ENCODE measurements at regions not wholly inside any gene's neighbourhood (a gene's known extent, or its start where the extent isn't known, plus 50 kb on each side); places are given as distances from the start of the nearest gene placed in this dataset.

DNA sequence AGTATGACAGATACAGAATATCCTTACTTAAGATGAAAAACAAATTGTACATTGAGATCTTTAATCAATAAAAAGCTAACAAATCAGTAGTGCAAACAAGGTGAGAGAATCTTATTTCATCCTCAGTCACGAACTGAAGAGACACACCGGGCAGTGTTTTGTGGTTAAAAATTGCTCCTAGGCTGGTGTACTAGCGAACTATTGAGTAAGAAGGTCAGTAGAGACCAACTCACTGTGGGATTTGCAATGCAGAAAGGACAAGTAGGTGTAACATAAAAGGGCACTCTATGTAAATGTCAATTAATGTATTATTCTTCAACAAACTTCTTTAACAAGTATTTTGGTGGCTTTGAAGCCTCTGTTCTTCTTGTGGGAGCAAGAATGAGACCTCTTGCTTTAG is 260.2 kb upstream of the PPARGC1A start (continued):
- no peak for TF ChIP-seq TSHZ2 (CRISPR knock-in tag; IDR thresholded peaks at IDR 0.05)

DNA sequence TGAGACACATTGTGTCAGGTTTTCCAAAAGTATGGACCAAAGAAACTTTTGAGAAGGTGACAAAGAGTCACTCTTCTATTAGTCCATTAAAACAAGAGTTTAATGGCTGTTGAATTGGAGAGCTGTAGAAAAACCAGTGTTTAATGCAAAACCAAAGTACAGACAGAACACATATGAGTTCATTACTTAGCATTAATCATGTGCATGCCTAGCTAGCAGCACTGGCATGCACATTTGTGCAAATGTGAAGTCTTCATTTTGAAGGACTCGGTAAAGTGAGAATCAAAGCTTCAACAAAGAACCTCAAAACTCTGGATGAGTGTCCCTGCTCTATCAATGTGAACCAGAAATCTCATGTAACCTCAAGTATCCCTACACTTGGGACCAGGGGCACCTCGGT is 256.3 kb upstream of the PPARGC1A start:
- TF ChIP-seq TCF4 (CRISPR knock-in tag; IDR thresholded peaks at IDR 0.05; ENCODE audit: borderline replicate concordance) (no peak), GLIS3 (CRISPR knock-in tag; IDR thresholded peaks at IDR 0.05) (no peak), SNAI2 (CRISPR knock-in tag; IDR thresholded peaks at IDR 0.05) (no peak), OSR1 (CRISPR knock-in tag; IDR thresholded peaks at IDR 0.05) (no peak), ZC3H10 (CRISPR knock-in tag; IDR thresholded peaks at IDR 0.05) (no peak), ZNF70 (CRISPR knock-in tag; IDR thresholded peaks at IDR 0.05) (no peak), ZNF565 (CRISPR knock-in tag; conservative IDR thresholded peaks at IDR 0.05; ENCODE audit: low read depth) (no peak), CREB5 (CRISPR knock-in tag; IDR thresholded peaks at IDR 0.05; ENCODE audit: low read depth) (no peak), ZFP3 (CRISPR knock-in tag; IDR thresholded peaks at IDR 0.05) (no peak), ZNF8 (CRISPR knock-in tag; IDR thresholded peaks at IDR 0.05) (no peak), ISL1 (CRISPR knock-in tag; IDR thresholded peaks at IDR 0.05) (no peak), BACH2 (CRISPR knock-in tag; IDR thresholded peaks at IDR 0.05; ENCODE audit: borderline replicate concordance) (no peak), TOX (CRISPR knock-in tag; IDR thresholded peaks at IDR 0.05; ENCODE audit: borderline replicate concordance) (no peak), CSRNP3 (CRISPR knock-in tag; IDR thresholded peaks at IDR 0.05) (no peak), ARNTL (CRISPR knock-in tag; IDR thresholded peaks at IDR 0.05; ENCODE audit: borderline replicate concordance, low read depth) (no peak), RARB (CRISPR knock-in tag; IDR thresholded peaks at IDR 0.05) (no peak)
- ATAC-seq: no peak

DNA sequence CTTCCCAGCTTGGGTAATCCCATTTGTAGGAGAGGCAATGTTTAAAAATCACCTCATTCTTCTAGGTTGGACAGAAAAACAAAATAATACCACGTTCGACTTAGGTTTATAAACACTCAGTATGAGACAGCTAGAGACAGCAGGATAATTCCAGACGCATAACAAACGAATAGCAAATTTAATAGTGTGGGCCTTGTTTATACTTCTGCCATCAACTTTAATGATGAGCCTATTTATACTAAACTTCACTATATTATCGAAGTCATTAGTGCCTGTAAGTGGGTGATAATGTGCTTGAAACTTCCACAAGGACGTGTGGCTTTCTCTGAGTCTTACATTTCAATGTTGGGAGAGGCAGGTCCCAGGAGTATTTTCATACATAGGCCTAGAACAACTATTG is 255.7 kb upstream of the PPARGC1A start:
- no peak for ATAC-seq
- no peak for TF ChIP-seq BACH2 (CRISPR knock-in tag; IDR thresholded peaks at IDR 0.05; ENCODE audit: borderline replicate concordance)
- TF ChIP-seq ZFP3 (CRISPR knock-in tag; IDR thresholded peaks at IDR 0.05): no peak
- no peak for TF ChIP-seq ZC3H10 (CRISPR knock-in tag; IDR thresholded peaks at IDR 0.05)
- no peak for TF ChIP-seq PATZ1 (CRISPR knock-in tag; IDR thresholded peaks at IDR 0.05; ENCODE audit: borderline replicate concordance)
- no peak for TF ChIP-seq ESRRG (CRISPR knock-in tag; IDR thresholded peaks at IDR 0.05)
- no peak for TF ChIP-seq ZNF565 (CRISPR knock-in tag; conservative IDR thresholded peaks at IDR 0.05; ENCODE audit: low read depth)

DNA sequence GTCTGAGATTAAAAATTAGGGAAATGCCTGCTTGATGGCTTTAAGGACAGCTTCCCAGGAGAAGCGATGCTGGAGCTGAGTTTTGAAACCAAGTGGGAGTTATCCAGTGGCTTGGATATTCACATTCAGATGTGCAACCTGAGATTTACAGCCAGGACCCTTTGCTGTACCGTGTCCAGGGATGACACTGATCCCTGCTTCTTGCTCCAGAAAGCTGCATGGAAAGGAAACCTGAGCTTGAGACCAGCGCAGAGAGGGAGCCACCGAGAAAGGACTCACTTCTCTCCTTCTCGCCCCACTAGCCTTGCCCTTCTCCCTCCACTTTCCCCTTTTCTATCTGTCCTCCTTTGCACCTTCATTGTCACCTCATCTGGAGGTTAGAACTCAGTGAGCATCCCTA is 254.5 kb upstream of the PPARGC1A start:
- no peak for ATAC-seq
- TF ChIP-seq CREB5 (CRISPR knock-in tag; IDR thresholded peaks at IDR 0.05; ENCODE audit: low read depth): no peak
- TF ChIP-seq CSDC2 (CRISPR knock-in tag; IDR thresholded peaks at IDR 0.05): no peak
- TF ChIP-seq ISL1 (CRISPR knock-in tag; IDR thresholded peaks at IDR 0.05): no peak
- no peak for TF ChIP-seq ZFP3 (CRISPR knock-in tag; IDR thresholded peaks at IDR 0.05)
- TF ChIP-seq TOX (CRISPR knock-in tag; IDR thresholded peaks at IDR 0.05; ENCODE audit: borderline replicate concordance): no peak
- no peak for TF ChIP-seq RARB (CRISPR knock-in tag; IDR thresholded peaks at IDR 0.05)
- TF ChIP-seq ARNTL (CRISPR knock-in tag; IDR thresholded peaks at IDR 0.05; ENCODE audit: borderline replicate concordance, low read depth): no peak
- no peak for TF ChIP-seq ESRRG (CRISPR knock-in tag; IDR thresholded peaks at IDR 0.05)
- TF ChIP-seq ZFP30 (CRISPR knock-in tag; IDR thresholded peaks at IDR 0.05): no peak
- no peak for TF ChIP-seq OSR1 (CRISPR knock-in tag; IDR thresholded peaks at IDR 0.05)
- TF ChIP-seq GLIS3 (CRISPR knock-in tag; IDR thresholded peaks at IDR 0.05): no peak
- no peak for TF ChIP-seq PATZ1 (CRISPR knock-in tag; IDR thresholded peaks at IDR 0.05; ENCODE audit: borderline replicate concordance)
- TF ChIP-seq ZNF8 (CRISPR knock-in tag; IDR thresholded peaks at IDR 0.05): no peak
- no peak for TF ChIP-seq SNAI2 (CRISPR knock-in tag; IDR thresholded peaks at IDR 0.05)
- TF ChIP-seq BACH2 (CRISPR knock-in tag; IDR thresholded peaks at IDR 0.05; ENCODE audit: borderline replicate concordance): no peak
- TF ChIP-seq ZNF70 (CRISPR knock-in tag; IDR thresholded peaks at IDR 0.05): no peak
- TF ChIP-seq POU6F1 (CRISPR knock-in tag; IDR thresholded peaks at IDR 0.05; ENCODE audit: borderline replicate concordance, low read depth): no peak
